NCI-H460 (cell line): ENCODE measurements at regions not wholly inside any gene's neighbourhood (a gene's known extent, or its start where the extent isn't known, plus 50 kb on each side); places are given as distances from the start of the nearest gene placed in this dataset.
"Not testable (repeated sequence)": the region's sequence is repeated elsewhere in the genome, so short reads cannot be mapped to it uniquely, and the experiment has no call there.

Experiments used
- DNase-seq: peaks from one replicate; pipeline ENCODE4 v3.0.0-alpha.2; 2016; ENCODE audit warnings: low read depth; ENCODE audit errors: extremely low read depth

DNA sequence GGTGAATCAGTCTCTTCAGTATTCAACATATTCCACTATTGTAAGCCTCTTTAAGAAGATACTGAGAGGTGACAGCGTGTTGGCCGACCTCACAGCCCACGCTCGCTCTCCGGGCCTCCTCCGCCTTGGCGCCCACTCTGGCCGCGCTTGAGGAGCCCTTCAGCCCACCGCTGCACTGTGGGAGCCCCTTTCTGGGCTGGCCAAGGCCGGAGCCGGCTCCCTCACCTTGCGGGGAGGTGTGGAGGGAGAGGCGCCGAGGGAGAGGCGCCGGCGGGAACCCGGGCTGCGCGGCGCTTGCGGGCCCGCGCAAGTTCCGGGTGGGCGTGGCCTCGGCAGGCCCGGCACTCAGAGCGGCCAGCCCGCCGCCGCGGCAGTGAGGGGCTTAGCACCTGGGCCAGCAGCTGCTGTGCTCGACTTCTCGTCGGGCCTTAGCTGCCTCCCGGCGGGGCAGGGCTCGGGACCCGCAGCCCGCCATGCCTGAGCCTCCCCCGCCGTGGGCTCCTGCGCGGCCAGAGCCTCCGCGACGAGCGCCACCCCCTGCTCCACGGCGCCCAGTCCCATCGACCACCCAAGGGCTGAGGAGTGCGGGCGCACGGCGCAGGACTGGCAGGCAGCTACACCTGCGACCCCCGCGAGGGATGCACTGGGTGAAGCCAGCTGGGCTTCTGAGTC lies 306.4 kb downstream of the SEMA3D start:
- not testable (repeated sequence) for DNase-seq

DNA sequence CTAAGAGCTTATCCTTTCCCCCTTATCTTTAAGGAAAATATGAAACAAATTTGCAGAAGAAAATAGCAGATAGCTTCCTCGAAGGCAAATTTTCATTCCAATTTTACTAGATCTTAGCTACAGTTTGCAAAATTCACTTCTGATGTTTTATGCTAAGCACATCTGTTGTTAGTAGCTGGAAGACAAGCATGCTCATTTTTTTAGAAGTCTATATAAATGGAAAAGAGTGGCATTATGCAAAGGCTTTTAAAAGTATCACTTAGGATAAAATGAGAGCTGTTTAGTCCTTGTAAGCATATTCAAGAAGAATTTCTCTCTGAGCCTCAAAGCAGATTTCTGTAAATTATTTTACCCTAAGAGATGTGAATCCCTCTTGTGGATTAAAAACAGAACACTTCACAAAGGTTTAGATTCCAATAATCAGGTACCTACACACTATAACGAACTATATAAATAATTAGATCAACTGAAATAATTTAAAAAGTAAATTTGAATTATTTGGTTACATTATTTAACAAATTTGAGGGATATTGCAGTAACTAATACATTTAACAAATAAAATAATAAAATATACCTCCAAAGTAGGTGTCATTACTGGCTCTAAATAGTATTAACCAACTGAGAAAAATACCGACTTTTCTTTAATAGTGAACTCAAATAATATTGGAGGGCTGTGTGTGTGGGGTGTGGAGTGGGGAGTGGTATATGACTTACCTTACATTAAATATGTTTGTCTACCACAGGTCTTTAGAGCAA lies 307.1 kb downstream of the SEMA3D start:
- DNase-seq = no peak

DNA sequence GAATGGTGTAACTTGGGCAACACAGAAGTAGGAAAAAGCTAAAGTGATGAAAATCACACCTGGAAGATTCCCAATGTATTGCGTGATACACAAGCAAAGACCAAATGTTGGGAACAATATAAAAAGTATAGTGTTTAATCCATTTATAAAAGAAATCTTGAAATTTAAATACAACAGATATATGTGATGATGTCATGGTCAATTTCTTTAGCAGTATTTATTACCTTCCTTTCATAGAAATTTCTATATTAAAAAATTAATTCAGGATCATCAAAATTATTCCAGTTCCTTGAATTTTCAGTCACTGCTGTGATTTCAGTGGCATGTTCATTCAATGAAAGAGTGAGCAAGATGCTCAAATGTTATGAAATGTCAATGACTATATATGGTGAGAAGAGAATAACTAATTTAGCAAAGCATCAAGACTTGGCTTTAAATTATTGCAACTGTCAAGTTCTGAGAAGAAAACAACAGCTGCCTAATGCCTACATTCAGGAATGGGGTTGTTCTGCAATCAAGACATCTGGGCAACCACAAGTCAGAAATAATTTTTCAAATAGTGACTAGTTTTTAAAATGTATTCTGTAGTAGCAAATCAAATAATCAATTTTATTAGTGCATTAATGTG lies 308.8 kb downstream of the SEMA3D start:
- no peak for DNase-seq

DNA sequence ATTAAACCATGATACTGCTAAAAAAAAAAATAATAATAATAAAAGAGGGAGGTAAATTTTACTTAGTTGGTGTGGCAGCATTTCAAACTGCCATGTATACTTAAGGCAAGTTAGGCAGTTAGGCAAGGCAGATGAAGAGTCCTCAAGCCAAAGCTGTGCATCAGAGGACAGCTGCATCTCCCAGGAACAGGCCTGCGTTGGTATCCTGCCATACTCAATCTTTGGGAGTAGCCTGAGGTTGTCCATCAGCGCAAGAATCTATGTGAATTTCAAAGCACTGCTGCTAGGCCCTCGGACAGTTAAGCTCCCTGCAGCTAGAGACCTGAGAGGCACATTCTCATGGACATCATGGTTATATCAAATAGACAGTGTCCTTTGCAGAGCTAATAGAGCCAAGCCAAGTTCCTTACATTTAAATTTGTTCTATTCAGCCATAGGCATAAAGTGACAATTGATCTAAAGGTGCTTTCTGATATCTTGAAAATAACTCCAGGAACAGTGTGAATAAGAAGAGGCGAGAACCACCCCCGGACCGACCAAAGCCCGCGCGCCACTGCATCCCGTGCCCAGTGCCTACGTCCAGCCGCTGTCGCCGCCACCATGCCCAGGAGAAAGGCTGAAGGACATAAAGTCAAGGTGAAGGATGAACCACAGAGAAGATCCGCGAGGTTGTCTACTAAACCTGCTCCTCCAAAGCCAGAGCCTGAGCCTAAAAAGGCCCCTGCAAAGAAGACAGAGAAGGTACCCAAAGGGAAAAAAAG lies 310.6 kb downstream of the SEMA3D start:
- no peak for DNase-seq

DNA sequence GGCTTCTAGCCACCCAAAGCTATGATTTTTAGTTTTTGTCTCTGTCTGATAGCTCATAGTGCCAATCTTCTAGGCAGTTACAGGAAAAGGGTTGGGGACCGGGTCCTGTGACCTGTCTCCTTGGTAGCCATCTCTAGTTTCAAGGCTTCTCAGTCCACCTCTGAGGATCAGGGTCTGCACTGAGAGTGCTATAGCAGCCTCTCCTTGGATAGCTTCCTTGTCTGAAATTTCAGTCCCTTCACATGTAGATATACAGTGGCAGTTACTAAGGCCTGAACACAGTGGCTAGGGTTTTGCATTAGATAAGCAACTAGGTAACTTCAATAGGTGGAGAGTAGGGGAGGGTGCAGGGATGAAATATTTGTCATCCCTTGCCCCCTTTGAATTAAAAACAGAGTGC lies 321.3 kb downstream of the SEMA3D start:
- DNase-seq = no peak

DNA sequence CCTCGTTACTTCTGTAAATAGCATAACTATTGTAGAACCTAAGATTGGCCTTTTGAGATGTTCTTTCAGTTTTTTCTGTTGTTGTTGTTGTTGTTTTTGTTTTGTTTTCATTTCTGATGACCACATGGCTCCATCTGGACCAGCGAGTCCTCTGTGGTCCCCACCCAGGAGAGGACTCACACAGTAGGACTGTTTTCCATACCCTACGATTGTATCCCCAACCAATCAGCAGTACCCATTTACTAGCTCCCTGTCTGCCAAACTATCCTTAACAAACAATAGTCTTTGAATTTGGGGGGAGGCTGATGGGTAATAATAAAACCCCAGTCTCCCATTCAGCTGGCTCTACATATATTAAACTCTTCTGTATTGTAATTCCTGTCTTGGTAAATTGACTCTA lies 329.5 kb downstream of the SEMA3D start:
- DNase-seq = no peak

DNA sequence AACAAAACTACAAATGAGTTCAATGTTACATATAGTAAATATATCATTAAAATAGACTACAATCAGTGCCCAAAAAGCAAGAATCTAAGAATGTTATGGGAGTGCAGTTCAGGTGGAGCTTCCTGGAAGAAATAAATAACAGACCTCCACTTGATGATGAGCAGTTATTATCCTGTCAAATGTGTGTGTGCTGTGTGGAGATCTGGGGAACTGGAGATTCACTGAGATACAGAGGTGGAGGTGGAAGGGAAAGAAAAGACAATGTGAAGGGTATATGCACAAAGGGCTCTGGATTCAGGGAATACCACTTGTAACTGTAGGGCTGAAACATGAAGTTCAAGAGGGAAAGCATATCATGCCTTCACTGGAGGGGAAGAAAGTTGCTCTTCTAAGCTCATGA lies 331.1 kb downstream of the SEMA3D start:
- DNase-seq = no peak

DNA sequence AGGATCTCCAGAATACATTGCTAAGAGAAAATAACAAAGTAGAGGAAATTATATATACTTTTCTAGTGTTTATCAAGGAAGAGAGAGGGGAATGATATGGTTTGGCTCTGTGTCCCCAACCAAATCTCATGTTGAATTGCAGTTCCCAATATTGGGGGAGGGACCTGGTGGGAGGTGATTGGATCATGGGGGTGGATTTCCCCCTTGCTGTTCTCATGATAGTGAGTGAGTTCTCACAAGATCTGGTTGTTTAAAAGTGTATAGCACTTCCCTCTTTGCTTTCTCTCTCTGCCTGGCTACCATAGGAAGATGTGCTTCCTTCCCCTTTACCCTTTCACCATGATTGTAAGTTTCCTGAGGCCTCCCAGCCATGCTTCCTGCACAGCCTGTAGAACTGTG lies 337.9 kb downstream of the SEMA3D start:
- not testable (repeated sequence) for DNase-seq

DNA sequence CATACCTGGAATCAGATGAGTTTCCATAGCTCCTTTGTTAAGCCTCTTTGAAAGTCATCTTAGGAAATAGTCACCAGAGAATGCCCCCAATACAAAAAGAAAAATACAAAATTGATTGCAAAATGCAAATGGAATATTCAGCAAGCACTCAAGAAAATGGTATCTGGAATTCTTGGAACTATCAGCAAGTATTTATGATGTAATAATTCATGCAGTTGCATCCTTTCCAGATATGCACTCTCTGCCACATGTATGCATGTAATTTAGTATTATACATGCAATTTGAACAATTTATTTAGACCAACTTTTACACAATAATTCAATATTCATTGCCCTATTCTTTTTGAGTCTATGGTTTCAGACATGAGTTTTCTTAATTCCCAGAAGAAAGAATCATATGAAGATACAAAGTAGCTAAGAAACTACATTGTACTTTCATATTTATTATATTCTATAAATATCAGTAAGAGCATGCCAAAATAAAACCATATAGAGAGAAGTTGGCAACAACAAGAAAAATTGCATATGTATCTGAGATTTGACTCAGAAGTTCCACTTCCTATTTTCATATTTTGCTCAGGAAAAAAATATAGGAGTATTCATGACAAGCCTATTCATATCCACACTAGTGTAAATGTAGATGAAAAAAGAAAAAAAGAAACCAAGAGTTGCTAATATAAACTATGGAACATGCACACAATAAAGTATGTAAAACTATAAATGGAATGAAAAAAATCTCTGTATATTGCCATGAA lies 338.5 kb downstream of the SEMA3D start:
- DNase-seq = no peak

DNA sequence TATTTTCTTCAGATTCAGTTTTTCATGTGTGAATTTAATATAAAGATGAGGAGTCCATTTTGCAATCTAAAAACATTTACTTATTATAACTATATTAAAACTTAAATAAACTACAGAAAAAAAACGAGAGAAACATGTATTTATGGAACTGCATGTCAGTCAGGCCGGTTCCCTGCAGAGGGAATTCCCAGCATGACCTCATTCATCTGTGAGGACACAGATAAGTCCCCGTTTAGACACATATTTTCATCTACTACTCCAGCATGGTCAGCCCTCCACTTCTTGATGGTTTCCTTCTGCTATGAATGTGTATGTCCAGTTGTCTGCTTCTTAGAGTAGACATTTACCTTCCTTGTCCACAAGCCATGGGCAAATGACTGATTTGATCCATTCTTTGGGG lies 339.1 kb downstream of the SEMA3D start:
- no peak for DNase-seq

DNA sequence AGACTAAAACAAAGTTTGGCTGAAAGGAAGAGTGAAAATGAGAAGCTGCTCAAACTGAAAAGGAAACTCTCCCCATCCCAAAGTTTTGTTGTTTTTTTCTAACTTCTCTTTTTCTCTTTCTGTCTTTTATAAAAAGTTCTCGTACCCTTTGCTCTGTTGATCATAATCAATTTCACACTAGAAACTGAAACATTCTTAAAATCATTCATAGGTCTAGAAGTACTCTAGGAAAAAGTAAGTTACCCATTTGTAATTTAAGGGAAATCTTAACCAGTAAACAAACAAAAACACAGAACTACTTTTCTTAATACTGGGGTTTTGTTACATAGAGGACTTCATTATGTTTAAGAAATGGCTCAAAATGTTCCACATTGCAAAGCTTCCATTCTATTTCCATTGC lies 339.8 kb downstream of the SEMA3D start:
- no peak for DNase-seq

DNA sequence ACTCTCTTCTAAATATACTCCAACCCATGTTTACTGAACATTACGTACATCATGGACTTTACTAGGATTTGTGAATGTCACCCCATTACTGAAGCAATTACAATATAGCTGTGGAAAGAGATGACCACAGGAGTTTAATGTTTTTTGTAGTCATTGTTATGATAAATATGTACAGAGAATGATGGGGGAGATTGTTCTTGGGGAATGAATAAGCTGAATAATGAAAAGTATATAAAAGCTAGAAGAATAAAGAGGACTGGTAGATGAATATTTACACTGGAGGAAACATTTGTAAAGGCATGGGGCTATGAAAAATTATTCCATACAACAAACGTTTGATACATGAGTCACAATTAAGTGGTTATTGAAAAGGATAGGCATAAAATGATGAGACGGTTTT lies 340.9 kb downstream of the SEMA3D start:
- no peak for DNase-seq

DNA sequence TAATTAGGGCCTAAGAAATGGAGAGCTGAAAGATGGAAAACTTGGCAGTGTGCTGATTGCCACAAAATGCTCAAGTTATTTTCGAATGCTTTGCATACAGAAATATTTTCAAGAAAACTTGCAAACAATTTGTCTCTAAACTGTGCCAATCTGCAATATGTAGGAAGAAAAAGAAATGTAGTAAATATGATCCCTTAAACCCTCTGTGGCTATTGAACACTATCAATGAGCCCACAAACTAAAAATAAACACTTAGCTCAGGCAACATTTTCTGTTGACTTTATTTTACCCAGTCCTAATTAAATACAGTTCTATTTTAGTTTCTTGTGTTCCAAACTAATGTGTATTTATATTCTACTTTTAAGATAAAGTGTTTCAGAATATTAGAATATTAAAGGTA lies 342.1 kb downstream of the SEMA3D start:
- DNase-seq = no peak

DNA sequence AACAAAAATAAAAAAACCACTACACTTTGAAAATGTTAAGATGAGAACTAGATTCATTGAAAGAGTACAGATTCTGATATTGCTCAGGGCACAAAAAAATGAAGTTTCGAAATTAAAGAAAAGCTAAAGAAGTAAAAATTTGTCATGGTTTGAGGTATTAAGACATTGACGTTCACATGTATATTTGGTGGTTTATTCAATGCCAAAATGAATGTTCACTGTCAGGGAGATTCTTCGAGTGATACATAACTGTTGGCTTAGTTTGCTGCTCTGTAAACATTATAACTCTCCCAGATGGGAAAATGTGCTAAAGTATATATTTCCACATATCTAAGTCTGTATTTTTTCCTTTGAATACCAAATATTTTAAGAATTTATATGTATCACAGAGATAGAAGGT lies 345.0 kb downstream of the SEMA3D start:
- no peak for DNase-seq

DNA sequence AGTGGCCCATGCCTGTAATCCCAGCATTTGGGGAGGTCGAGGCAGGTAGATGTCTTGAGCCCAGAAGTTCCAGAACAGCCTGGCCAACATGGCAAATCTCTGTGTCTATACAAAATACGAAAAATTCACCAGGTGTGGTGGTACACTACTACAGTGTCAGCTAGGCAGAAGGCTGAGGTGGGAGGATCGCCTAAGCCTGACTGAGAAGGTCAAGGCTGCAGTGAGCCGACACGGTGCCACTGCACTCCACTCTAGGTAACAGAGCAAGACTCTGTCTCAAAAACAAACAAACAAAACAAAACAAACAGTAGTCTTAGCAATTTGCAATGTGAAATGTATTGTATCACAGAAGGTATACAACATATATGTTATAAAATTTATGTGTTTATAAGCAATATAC lies 348.0 kb downstream of the SEMA3D start:
- no peak for DNase-seq

DNA sequence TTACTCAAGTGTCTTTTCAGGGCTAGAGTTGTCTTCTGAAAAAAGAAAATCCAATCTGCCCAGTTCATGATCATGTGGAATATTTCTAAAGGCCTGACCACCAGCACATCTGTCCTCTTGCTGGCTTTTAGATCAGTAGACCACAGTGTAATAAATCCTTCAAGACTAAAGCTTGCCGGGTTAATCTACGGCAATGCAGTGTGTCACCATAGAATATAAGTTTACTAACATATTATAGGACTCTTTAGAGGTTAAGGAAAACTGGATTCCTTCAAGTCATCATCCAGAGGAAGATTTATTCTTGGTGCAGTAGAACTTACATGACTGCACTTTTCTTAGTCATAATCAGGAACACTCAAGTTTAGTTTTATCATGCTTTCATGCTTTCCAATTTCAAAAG lies 349.5 kb downstream of the SEMA3D start:
- DNase-seq = no peak

DNA sequence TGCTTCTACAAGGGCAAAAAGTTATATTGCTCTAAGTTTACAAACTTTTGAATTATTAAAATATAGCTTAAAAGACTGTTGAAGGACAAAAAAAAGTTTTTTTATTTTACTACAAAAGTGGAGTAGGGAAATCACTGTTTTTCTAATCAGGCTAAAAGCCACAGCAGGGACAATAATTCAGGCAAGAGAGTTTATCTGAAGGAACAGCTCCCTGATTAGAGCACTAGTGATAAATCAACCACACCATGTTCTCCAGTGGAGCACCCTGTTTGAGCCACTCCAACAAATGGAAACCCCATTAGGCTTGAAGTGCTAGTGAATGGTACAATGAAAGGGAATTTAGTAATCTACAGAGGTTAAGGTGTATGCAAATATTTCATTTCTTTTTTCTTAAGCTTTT lies 357.1 kb downstream of the SEMA3D start:
- DNase-seq = no peak

DNA sequence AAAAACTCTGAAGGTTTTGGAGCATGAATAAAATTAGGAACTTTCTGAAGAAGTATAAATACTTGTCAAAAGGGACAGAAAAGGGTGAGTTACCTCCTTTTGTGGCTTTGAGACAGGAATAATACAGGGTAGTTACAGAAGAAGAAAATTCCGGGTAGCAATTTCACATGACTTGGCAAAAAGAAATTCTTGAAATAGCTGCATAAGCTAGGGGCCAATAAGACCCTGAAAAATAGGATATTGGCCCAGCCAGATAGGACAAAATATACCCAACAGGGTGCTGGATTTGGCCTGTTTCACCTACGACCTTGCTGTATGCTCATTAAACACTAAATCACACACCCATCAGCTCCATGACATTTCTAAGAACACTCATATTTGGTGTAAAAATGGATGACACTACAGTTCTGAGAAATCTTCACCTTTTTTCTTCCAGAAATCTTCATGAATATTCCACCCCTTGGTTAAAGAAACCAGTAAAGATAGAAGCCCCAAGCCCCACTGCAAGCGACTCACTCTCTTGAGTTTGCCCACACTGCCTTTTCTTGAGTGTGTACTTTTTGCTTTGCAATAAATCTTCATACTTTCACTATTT lies 362.7 kb downstream of the SEMA3D start:
- DNase-seq = no peak

DNA sequence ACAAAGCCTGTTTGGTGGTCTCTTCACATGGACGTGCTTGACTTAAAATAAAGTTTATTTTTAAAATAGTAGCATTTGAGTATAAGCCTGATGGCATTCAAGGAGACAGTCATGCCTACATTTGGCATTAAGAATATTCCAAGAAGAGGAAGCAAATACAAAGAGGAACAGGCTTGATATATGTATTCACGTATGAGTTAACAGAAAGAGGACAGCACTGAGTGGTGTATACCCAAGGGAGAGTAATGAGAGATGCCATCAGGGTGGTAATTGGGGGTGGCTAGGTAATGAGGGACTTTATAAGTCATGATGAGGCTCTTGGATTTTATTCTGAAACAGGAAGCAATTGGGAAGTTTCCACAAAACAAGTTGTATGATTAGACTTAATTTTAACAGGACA lies 363.3 kb downstream of the SEMA3D start:
- DNase-seq = no peak

DNA sequence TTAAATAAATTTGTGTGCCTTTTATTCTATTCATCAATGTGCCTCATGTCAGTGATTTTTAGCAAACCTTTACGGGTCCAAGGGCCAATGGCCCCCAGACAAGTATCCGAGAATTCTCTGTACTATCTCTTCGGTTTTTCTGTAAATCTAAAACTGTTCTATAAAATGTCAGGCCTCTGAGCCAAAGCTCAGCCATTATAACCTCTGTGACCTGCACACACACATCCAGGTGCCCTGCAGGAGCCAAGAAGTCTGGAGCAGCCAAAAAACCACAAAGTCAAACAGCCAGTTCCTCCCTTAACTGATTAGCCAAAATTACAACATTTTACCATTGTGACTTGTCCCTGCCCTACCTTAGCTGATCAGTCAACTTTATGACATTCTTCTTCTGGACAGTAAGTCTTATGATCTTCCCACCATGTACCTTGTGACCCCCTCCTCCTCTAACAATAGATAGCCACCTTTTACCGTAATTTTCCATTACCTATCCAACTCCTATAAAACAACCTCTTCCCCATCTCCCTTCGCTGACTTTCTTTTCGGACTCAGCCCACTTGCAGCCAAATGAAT lies 363.8 kb downstream of the SEMA3D start:
- no peak for DNase-seq
